SK-N-SH treated with all-trans-retinoic acid at 6 μM for 48 hours (cell line): ENCODE measurements at regions not wholly inside any gene's neighbourhood (a gene's known extent, or its start where the extent isn't known, plus 50 kb on each side); places are given as distances from the start of the nearest gene placed in this dataset.

ENCODE experiments used
- ATAC-seq: fragments of 200-7000 bp; cut with Tn5 transposase; 3 replicates; pipeline ENCODE4 v1.9.1; 2020; ENCODE audit warnings: mild to moderate bottlenecking, moderate library complexity
- ARNTL ChIP-seq: fragments of 450-650 bp; formaldehyde crosslinking; IDR thresholded peaks from 2 replicates; pipeline ENCODE4 v1.5.0; 2020; ENCODE audit warnings: low read depth, mild to moderate bottlenecking, moderate library complexity, borderline replicate concordance
- BACH2 ChIP-seq: fragments of 250-450 bp; sonication (Bioruptor Pico); IDR thresholded peaks from 2 replicates; pipeline ENCODE4 v1.9.0; 2021; ENCODE audit warnings: mild to moderate bottlenecking, borderline replicate concordance
- CREB5 ChIP-seq: fragments of 250-450 bp; sonication (Bioruptor Pico); IDR thresholded peaks from 2 replicates; pipeline ENCODE4 v1.5.1; 2020; ENCODE audit warnings: low read depth, mild to moderate bottlenecking, moderate library complexity
- CSDC2 ChIP-seq: fragments of 250-450 bp; sonication (Bioruptor Pico); IDR thresholded peaks from 2 replicates; pipeline ENCODE4 v1.5.0; 2020; ENCODE audit warnings: mild to moderate bottlenecking, moderate library complexity
- CSRNP3 ChIP-seq: fragments of 250-450 bp; sonication (Bioruptor Pico); IDR thresholded peaks from 2 replicates; pipeline ENCODE4 v1.5.1; 2021; ENCODE audit warnings: mild to moderate bottlenecking, moderate library complexity
- ESRRG ChIP-seq: fragments of 250-450 bp; sonication (Bioruptor Pico); IDR thresholded peaks from 2 replicates; pipeline ENCODE4 v1.6.1; 2021; ENCODE audit warnings: mild to moderate bottlenecking
- GLIS3 ChIP-seq: fragments of 250-450 bp; sonication (Bioruptor Pico); IDR thresholded peaks from 2 replicates; pipeline ENCODE4 v1.5.0; 2020; ENCODE audit warnings: mild to moderate bottlenecking, moderate library complexity
- ISL1 ChIP-seq: fragments of 250-450 bp; sonication (Bioruptor Pico); IDR thresholded peaks from 2 replicates; pipeline ENCODE4 v2.1.2; 2022; ENCODE audit warnings: mild to moderate bottlenecking, moderate library complexity
- PATZ1 ChIP-seq: fragments of 250-450 bp; sonication (Bioruptor Pico); IDR thresholded peaks from 2 replicates; pipeline ENCODE4 v1.8.0; 2020; ENCODE audit warnings: mild to moderate bottlenecking, moderate library complexity, borderline replicate concordance
- POU6F1 ChIP-seq: fragments of 250-450 bp; sonication (Bioruptor Pico); IDR thresholded peaks from 2 replicates; pipeline ENCODE4 v1.8.0; 2021; ENCODE audit warnings: low read depth, mild to moderate bottlenecking, moderate library complexity, borderline replicate concordance
- PPARA ChIP-seq: fragments of 250-450 bp; sonication (Bioruptor Pico); IDR thresholded peaks from 2 replicates; pipeline ENCODE4 v1.5.0; 2020; ENCODE audit warnings: mild to moderate bottlenecking, borderline replicate concordance
- RARB ChIP-seq: fragments of 250-450 bp; sonication (Bioruptor Pico); IDR thresholded peaks from 2 replicates; pipeline ENCODE4 v1.8.0; 2021; ENCODE audit warnings: mild to moderate bottlenecking, moderate library complexity
- SNAI2 ChIP-seq: fragments of 250-450 bp; sonication (Bioruptor Pico); IDR thresholded peaks from 2 replicates; pipeline ENCODE4 v1.5.0; 2020; ENCODE audit warnings: mild to moderate bottlenecking, moderate library complexity
- TCF4 ChIP-seq: fragments of 250-450 bp; sonication (Bioruptor Pico); IDR thresholded peaks from 2 replicates; pipeline ENCODE4 v1.8.0; 2021; ENCODE audit warnings: mild to moderate bottlenecking, moderate library complexity, borderline replicate concordance
- TOX ChIP-seq: fragments of 250-450 bp; sonication (Bioruptor Pico); IDR thresholded peaks from 2 replicates; pipeline ENCODE4 v1.8.0; 2021; ENCODE audit warnings: mild to moderate bottlenecking, moderate library complexity, borderline replicate concordance
- TSHZ2 ChIP-seq: fragments of 250-450 bp; sonication (Bioruptor Pico); IDR thresholded peaks from 2 replicates; pipeline ENCODE4 v1.5.0; 2020; ENCODE audit warnings: mild to moderate bottlenecking, moderate library complexity
- ZC3H10 ChIP-seq: fragments of 250-450 bp; sonication (Bioruptor Pico); IDR thresholded peaks from 2 replicates; pipeline ENCODE4 v1.5.1; 2021; ENCODE audit warnings: mild to moderate bottlenecking, moderate library complexity
- ZFP3 ChIP-seq: fragments of 250-450 bp; sonication (Bioruptor Pico); IDR thresholded peaks from 2 replicates; pipeline ENCODE4 v1.5.0; 2020; ENCODE audit warnings: mild to moderate bottlenecking, moderate library complexity
- ZFP30 ChIP-seq: fragments of 450-650 bp; formaldehyde crosslinking; IDR thresholded peaks from 2 replicates; pipeline ENCODE4 v1.5.0; 2022; ENCODE audit warnings: mild to moderate bottlenecking, moderate library complexity
- ZNF565 ChIP-seq: fragments of 450-650 bp; formaldehyde crosslinking; conservative IDR thresholded peaks from 2 replicates; pipeline ENCODE4 v1.5.0; 2020; ENCODE audit warnings: low read depth, mild to moderate bottlenecking, moderate library complexity
- ZNF70 ChIP-seq: fragments of 450-650 bp; formaldehyde crosslinking; IDR thresholded peaks from 2 replicates; pipeline ENCODE4 v1.5.0; 2020; ENCODE audit warnings: mild to moderate bottlenecking, moderate library complexity
- ZNF8 ChIP-seq: fragments of 450-650 bp; formaldehyde crosslinking; IDR thresholded peaks from 2 replicates; pipeline ENCODE4 v1.5.0; 2020; ENCODE audit warnings: mild to moderate bottlenecking, moderate library complexity

GRCh38 chr18:43193336-43193735, 77.9 kb upstream of the RIT2 start (continued):
- TF ChIP-seq ESRRG (CRISPR knock-in tag): no peak

- TF ChIP-seq BACH2 (CRISPR knock-in tag): no peak
- TF ChIP-seq CSDC2: no peak
- TF ChIP-seq ISL1 (CRISPR knock-in tag): no peak
- TF ChIP-seq PATZ1: no peak
- TF ChIP-seq GLIS3 (CRISPR knock-in tag): no peak
- no peak for TF ChIP-seq TSHZ2 (CRISPR knock-in tag)
- no peak for TF ChIP-seq CREB5
- no peak for TF ChIP-seq PPARA (CRISPR knock-in tag)
- TF ChIP-seq ZFP30 (CRISPR knock-in tag): no peak
- ATAC-seq: no peak
Observed at GRCh38 chr18:43192408-43192807, 76.9 kb upstream of the RIT2 start.

GRCh38 chr18:43181711-43182110, 66.2 kb upstream of the RIT2 start:
- ATAC-seq: no peak
- TF ChIP-seq ZNF70 (CRISPR knock-in tag) (no peak), CSRNP3 (CRISPR knock-in tag) (no peak), ZFP30 (CRISPR knock-in tag) (no peak), ZC3H10 (CRISPR knock-in tag) (no peak), TCF4 (CRISPR knock-in tag) (no peak), RARB (CRISPR knock-in tag) (no peak), SNAI2 (CRISPR knock-in tag) (no peak), POU6F1 (CRISPR knock-in tag) (no peak), BACH2 (CRISPR knock-in tag) (no peak), ARNTL (CRISPR knock-in tag) (no peak), PPARA (CRISPR knock-in tag) (no peak), GLIS3 (CRISPR knock-in tag) (no peak), ZFP3 (CRISPR knock-in tag) (no peak), CSDC2 (no peak), ZNF565 (CRISPR knock-in tag) (no peak), ESRRG (CRISPR knock-in tag) (no peak), ZNF8 (CRISPR knock-in tag) (no peak), TOX (no peak), CREB5 (no peak)
